CD8-positive, alpha-beta memory T cell (primary cell): ENCODE measurements at regions not wholly inside any gene's neighbourhood (a gene's known extent, or its start where the extent isn't known, plus 50 kb on each side); places are given as distances from the start of the nearest gene placed in this dataset.

Experiments
- CTCF ChIA-PET: fragments of 350-600 bp; sonication (Branson Sonifier 250); formaldehyde crosslinking; loops from one replicate; lab custom pipeline; 2021; ENCODE audit warnings: antibody characterized with exemption; lab: Charles Lee
- POLR2A ChIA-PET: fragments of 350-600 bp; sonication (Branson Sonifier 250); formaldehyde crosslinking; loops from one replicate; lab custom pipeline; 2021; ENCODE audit warnings: antibody characterized with exemption; lab: Charles Lee
- DNase-seq, 5 donors: peaks; one replicate each; pipeline versions ENCODE4 v3.0.0 to v3.0.0-alpha.2; 2020 to 2022; ENCODE audit warnings: mixed read lengths in 1 of 5
- H3K27ac ChIP-seq: one replicate; pipeline ENCODE4 v1.7.0; 2013; ENCODE audit warnings: low read depth, mild to moderate bottlenecking, low read length, moderate library complexity
- H3K27me3 ChIP-seq: 2 replicates; pipeline ENCODE4 v1.7.0; 2013; ENCODE audit warnings: low read length, mild to moderate bottlenecking; ENCODE audit not compliant: insufficient read depth, poor library complexity, severe bottlenecking
- H3K36me3 ChIP-seq: 2 replicates; pipeline ENCODE4 v1.7.0; 2013; ENCODE audit warnings: mild to moderate bottlenecking, low read length, moderate library complexity; ENCODE audit not compliant: insufficient read depth
- H3K4me1 ChIP-seq: 2 replicates; pipeline ENCODE4 v1.7.0; 2013; ENCODE audit warnings: mild to moderate bottlenecking, low read length, moderate library complexity; ENCODE audit not compliant: insufficient read depth
- H3K4me3 ChIP-seq: 2 replicates; pipeline ENCODE4 v1.7.0; 2013; ENCODE audit warnings: mild to moderate bottlenecking, low read length
- H3K9me3 ChIP-seq: 2 replicates; pipeline ENCODE4 v1.7.0; 2013; ENCODE audit warnings: mild to moderate bottlenecking, low read length
- H3K27ac Mint-ChIP-seq, 8 donors: one replicate each; pipeline ENCODE4 v1.8.0; 2020 to 2021; ENCODE audit warnings: mixed read lengths in 8 of 8, mild to moderate bottlenecking in 6 of 8, inconsistent platforms in 3 of 8, moderate library complexity in 3 of 8
- H3K27me3 Mint-ChIP-seq, 2 donors: one replicate each; pipeline ENCODE4 v1.8.0; 2020 to 2021; ENCODE audit warnings: mixed read lengths in 2 of 2, mild to moderate bottlenecking in 1 of 2, moderate library complexity in 1 of 2
- H3K36me3 Mint-ChIP-seq, 3 donors: one replicate each; pipeline ENCODE4 v1.8.0; 2020 to 2021; ENCODE audit warnings: mixed read lengths in 3 of 3, inconsistent platforms in 1 of 3, mild to moderate bottlenecking in 1 of 3
- H3K4me1 Mint-ChIP-seq, 3 donors: one replicate each; pipeline ENCODE4 v1.8.0; 2020 to 2021; ENCODE audit warnings: mixed read lengths in 3 of 3, inconsistent platforms in 1 of 3, mild to moderate bottlenecking in 1 of 3
- H3K4me3 Mint-ChIP-seq, 7 donors: one replicate each; pipeline ENCODE4 v1.8.0; 2020 to 2021; ENCODE audit warnings: mixed read lengths in 7 of 7, mild to moderate bottlenecking in 6 of 7, moderate library complexity in 4 of 7, inconsistent platforms in 2 of 7
- H3K9me3 Mint-ChIP-seq, 5 donors: one replicate each; pipeline ENCODE4 v1.8.0; 2020 to 2022; ENCODE audit warnings: mixed read lengths in 5 of 5, mild to moderate bottlenecking in 3 of 5, moderate library complexity in 2 of 5, inconsistent platforms in 1 of 5

DNA sequence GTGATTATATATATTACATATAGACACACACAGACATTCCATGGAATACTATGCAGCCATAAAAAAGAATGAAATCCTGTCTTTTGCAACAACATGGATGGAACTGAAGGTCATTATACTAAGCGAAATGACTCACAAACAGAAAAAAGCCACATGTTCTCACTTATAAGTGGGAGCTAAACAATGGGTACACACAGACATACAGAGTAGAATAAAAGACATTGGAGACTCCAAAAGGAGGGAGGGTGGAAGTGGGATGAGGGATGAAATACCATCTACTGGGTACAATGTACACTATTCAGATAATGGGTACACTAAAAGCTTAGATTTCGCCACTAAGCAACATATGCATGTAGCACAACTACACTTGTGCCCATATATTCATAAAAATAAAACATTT, 170.0 kb upstream of the RGMB start:
- Mint-ChIP-seq H3K36me3 (peaks cover 0 to 1% (median 0%) of the 10 kb centered on the region in 3 donors), H3K27me3 (no peaks in the 10 kb centered on the region), H3K9me3 (peaks cover 0 to 6% (median 0%) of the 10 kb centered on the region in 5 donors), H3K27ac (no peak overlapping the region), H3K4me1 (no peaks in the 10 kb centered on the region), H3K4me3 (no peak overlapping the region)
- ChIA-PET POLR2A (no interaction called here), CTCF (no interaction called here)
- Histone ChIP-seq H3K27ac (no peak overlapping the region), H3K9me3 (no peaks in the 10 kb centered on the region), H3K27me3 (no peaks in the 10 kb centered on the region), H3K4me3 (no peak overlapping the region), H3K4me1 (no peaks in the 10 kb centered on the region), H3K36me3 (no peaks in the 10 kb centered on the region)
- no peak for DNase-seq

DNA sequence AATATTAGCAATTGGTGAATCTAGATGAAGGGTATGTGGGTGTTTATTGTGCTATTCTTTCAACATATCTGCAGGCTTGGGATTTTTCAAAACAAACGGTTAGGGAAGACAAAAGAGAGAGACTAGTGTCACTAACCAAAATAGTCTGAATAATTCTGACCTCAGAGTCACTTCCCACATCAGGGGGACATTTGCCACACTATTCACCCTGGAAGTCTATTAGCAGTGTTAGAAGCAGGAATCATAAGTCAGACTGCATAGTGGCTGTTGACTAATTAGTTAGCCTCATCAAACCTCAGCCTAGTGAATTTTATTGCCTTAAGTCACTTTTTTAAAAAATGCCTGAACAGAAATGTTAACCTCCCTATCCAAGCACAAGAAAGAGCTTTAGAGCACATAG, 169.2 kb upstream of the RGMB start:
- Mint-ChIP-seq H3K27me3 (no peaks in the 10 kb centered on the region), H3K4me3 (no peak overlapping the region), H3K9me3 (peaks cover 0 to 6% (median 0%) of the 10 kb centered on the region in 5 donors), H3K27ac (no peak overlapping the region), H3K36me3 (peaks cover 0 to 1% (median 0%) of the 10 kb centered on the region in 3 donors), H3K4me1 (no peaks in the 10 kb centered on the region)
- no peak overlapping the region for H3K27ac ChIP-seq
- no peaks in the 10 kb centered on the region for H3K9me3 ChIP-seq
- POLR2A ChIA-PET: no interaction called here
- H3K27me3 ChIP-seq: no peaks in the 10 kb centered on the region
- H3K4me3 ChIP-seq: no peak overlapping the region
- no peak for DNase-seq
- H3K4me1 ChIP-seq: no peaks in the 10 kb centered on the region
- no peaks in the 10 kb centered on the region for H3K36me3 ChIP-seq
- CTCF ChIA-PET: no interaction called here

DNA sequence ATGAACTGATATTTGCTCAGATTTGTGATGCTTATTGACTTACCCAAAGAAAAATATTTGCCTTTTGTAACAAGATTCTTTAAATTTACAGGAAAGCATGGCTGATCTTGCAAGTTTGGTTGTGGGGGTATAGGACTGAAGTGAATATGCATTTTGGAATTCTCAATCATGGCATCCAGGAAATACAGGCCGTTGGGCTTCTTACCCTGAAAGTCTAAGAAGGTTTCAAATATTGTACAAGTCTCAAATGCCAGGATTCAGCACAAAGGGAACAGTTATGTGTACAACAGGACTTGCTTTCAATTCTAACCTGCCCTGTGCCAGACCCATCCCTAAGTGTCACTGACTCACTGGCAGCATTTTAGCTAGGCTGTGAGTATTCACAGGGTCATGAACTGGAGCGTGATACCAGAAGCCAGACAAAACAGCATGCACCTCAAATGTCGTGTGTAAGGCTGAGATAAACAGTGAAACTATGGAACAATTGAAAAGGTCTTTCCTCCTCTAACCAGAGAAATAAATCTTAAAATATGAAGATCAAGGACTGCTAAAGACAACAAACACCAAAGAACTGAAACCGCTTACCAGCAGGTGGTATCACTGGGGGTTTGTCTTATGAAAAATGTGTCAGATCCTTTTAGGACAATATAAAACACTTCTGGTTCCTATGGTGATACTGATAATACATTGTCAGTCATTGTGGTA, 168.6 kb upstream of the RGMB start:
- Mint-ChIP-seq H3K9me3 (peaks cover 0 to 5% (median 0%) of the 10 kb centered on the region in 5 donors), H3K4me3 (no peak overlapping the region), H3K27me3 (no peaks in the 10 kb centered on the region), H3K4me1 (no peaks in the 10 kb centered on the region), H3K36me3 (peaks cover 0 to 1% (median 0%) of the 10 kb centered on the region in 3 donors), H3K27ac (no peak overlapping the region)
- CTCF ChIA-PET: no interaction called here
- Histone ChIP-seq H3K9me3 (no peaks in the 10 kb centered on the region), H3K36me3 (no peaks in the 10 kb centered on the region), H3K27ac (no peak overlapping the region), H3K27me3 (no peaks in the 10 kb centered on the region), H3K4me1 (no peaks in the 10 kb centered on the region), H3K4me3 (no peak overlapping the region)
- no peak for DNase-seq
- POLR2A ChIA-PET: no interaction called here

DNA sequence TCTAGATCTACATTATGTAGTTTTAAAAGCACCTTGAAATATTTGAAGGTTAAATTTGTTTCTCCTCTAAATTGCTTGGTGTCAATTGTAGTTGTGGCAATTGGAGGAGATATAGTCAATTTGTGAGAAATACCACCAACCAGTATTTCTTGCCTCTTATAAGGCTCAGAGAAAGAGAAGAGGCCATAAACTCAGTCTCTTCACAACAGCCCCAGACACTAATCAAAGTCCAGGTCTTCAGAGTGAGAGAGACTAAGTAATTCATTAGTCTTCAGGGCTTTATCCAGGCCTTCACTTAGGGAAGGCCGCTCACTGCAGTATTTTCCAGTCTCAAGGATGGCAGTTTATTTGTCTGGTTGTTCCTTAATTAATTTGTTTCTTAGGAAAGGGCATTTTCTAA, 168.0 kb upstream of the RGMB start:
- H3K4me3 Mint-ChIP-seq: no peak overlapping the region
- H3K4me1 Mint-ChIP-seq: no peaks in the 10 kb centered on the region
- Histone ChIP-seq H3K4me3 (no peak overlapping the region), H3K36me3 (no peaks in the 10 kb centered on the region), H3K27ac (no peak overlapping the region), H3K9me3 (no peaks in the 10 kb centered on the region), H3K4me1 (no peaks in the 10 kb centered on the region), H3K27me3 (no peaks in the 10 kb centered on the region)
- no peaks in the 10 kb centered on the region for H3K9me3 Mint-ChIP-seq
- POLR2A ChIA-PET: no interaction called here
- CTCF ChIA-PET: no interaction called here
- no peak for DNase-seq
- peaks cover 0 to 1% (median 0%) of the 10 kb centered on the region in 3 donors for H3K36me3 Mint-ChIP-seq
- no peak overlapping the region for H3K27ac Mint-ChIP-seq
- H3K27me3 Mint-ChIP-seq: peaks cover 0 to under 1% of the 10 kb centered on the region in 2 donors

DNA sequence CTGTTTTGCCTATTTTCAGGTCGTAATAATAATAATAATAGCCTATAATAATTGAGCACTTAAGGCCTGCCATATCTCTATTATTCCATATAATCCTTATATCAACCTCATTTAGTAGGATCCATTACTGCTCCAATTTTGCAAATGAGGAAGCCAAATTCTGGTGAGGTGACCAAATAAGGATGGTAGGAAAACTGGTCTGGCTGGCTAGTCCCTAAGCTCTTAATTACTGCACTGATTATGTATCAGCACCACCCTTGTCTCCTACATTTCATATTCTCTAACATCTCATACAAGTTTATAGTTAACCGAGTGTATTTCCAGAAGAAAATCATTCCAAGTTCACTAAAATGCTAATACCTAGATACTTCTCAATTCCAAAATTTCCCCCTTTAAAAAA, 166.5 kb upstream of the RGMB start:
- CTCF ChIA-PET: no interaction called here
- Mint-ChIP-seq H3K27ac (no peak overlapping the region), H3K4me3 (no peak overlapping the region), H3K27me3 (peaks cover 0 to 1% of the 10 kb centered on the region in 2 donors), H3K4me1 (no peaks in the 10 kb centered on the region), H3K36me3 (no peaks in the 10 kb centered on the region), H3K9me3 (no peaks in the 10 kb centered on the region)
- no peak overlapping the region for H3K27ac ChIP-seq
- H3K4me3 ChIP-seq: no peak overlapping the region
- H3K27me3 ChIP-seq: no peaks in the 10 kb centered on the region
- H3K9me3 ChIP-seq: no peaks in the 10 kb centered on the region
- H3K4me1 ChIP-seq: no peaks in the 10 kb centered on the region
- POLR2A ChIA-PET: no interaction called here
- no peak for DNase-seq
- H3K36me3 ChIP-seq: no peaks in the 10 kb centered on the region

DNA sequence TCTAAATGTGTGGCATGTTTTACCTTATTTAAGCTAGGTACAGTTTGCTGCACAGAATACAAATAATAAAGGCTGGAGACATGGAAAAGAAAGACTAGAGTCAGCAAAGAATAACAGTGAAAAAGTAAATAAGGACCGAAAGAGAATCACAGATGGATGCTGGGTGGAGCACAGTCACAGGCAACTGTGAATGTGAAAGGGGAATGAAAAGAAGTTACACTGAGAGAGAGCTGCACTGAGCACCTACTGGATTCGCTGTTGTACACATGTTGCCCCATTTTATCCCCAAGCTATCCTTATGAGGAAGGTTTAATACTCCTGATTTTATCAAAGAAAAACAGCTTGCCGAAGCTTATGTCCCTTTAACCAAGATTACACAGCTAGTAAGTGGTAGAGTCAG, 165.4 kb upstream of the RGMB start:
- Histone ChIP-seq H3K36me3 (no peaks in the 10 kb centered on the region), H3K27me3 (no peaks in the 10 kb centered on the region), H3K27ac (no peak overlapping the region), H3K9me3 (no peaks in the 10 kb centered on the region), H3K4me3 (no peak overlapping the region), H3K4me1 (no peaks in the 10 kb centered on the region)
- no peaks in the 10 kb centered on the region for H3K36me3 Mint-ChIP-seq
- DNase-seq: no peak
- H3K9me3 Mint-ChIP-seq: no peaks in the 10 kb centered on the region
- CTCF ChIA-PET: no interaction called here
- H3K4me3 Mint-ChIP-seq: no peak overlapping the region
- H3K27me3 Mint-ChIP-seq: peaks cover 0 to 1% of the 10 kb centered on the region in 2 donors
- no peak overlapping the region for H3K27ac Mint-ChIP-seq
- POLR2A ChIA-PET: no interaction called here
- H3K4me1 Mint-ChIP-seq: no peaks in the 10 kb centered on the region

DNA sequence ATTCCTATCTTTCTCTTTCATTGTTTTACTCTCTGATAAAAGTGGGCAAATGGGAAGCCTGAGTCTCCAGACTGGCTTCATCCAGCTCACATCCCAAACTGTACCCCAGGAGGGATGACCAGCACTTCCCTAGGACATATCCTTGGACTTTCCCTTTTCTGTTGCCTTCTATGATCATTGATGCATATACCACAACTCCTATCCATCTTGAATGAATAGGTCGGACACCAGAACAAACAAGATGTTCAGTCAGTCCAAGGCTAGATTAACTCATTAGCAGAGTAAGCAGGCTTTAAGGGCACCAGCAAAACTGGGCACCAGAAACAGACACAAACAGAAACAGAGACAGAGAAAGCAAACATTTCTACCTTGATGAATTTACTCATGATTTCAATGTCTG, 159.1 kb upstream of the RGMB start:
- ChIA-PET POLR2A (no interaction called here), CTCF (no interaction called here)
- DNase-seq: no peak
- Mint-ChIP-seq H3K27ac (no peak overlapping the region), H3K36me3 (no peaks in the 10 kb centered on the region), H3K4me3 (no peak overlapping the region), H3K4me1 (no peaks in the 10 kb centered on the region), H3K9me3 (no peaks in the 10 kb centered on the region), H3K27me3 (peaks cover 0 to 1% of the 10 kb centered on the region in 2 donors)
- H3K27ac ChIP-seq: no peak overlapping the region
- H3K27me3 ChIP-seq: no peaks in the 10 kb centered on the region
- H3K4me1 ChIP-seq: no peaks in the 10 kb centered on the region
- no peak overlapping the region for H3K4me3 ChIP-seq
- H3K36me3 ChIP-seq: no peaks in the 10 kb centered on the region
- H3K9me3 ChIP-seq: no peaks in the 10 kb centered on the region

DNA sequence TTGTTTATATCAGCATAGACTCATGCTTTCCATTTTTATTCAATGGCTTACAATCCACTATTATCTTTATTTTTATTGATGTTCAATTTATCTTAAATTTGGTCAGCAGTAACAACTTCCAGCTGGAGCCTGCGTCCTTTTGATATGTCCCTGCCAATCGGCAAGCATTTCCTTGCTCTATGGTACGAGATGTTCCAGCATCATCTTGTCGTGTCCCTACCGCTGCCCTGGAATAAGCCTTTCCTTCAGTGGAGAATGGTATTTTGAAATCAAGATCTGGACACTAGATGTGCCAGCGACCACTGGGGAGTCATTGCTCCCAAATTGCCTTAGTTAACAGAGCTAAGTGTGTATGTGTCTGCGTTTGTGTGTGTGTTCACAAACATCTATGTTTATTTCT, 151.6 kb upstream of the RGMB start:
- Mint-ChIP-seq H3K36me3 (no peaks in the 10 kb centered on the region), H3K27ac (no peak overlapping the region), H3K9me3 (no peaks in the 10 kb centered on the region), H3K4me3 (no peak overlapping the region), H3K27me3 (peaks cover 2 to 5% of the 10 kb centered on the region in 2 donors), H3K4me1 (no peaks in the 10 kb centered on the region)
- Histone ChIP-seq H3K9me3 (no peaks in the 10 kb centered on the region), H3K36me3 (no peaks in the 10 kb centered on the region), H3K4me3 (no peak overlapping the region), H3K27me3 (no peaks in the 10 kb centered on the region), H3K27ac (no peak overlapping the region), H3K4me1 (no peaks in the 10 kb centered on the region)
- ChIA-PET POLR2A (no interaction called here), CTCF (no interaction called here)
- no peak for DNase-seq
